Neural progenitor cell (in vitro differentiated cells): ENCODE measurements at regions not wholly inside any gene's neighbourhood (a gene's known extent, or its start where the extent isn't known, plus 50 kb on each side); places are given as distances from the start of the nearest gene placed in this dataset.

ENCODE experiments used
- CTCF ChIP-seq: fragments of 200-600 bp; sonication (generic); IDR thresholded peaks from 2 replicates; pipeline ENCODE4 v1.5.1; 2017; ENCODE audit warnings: antibody characterized with exemption, mild to moderate bottlenecking
- EZH2 ChIP-seq: fragments of 200-600 bp; sonication (generic); IDR thresholded peaks from 2 replicates; pipeline ENCODE4 v1.6.1; 2017; ENCODE audit warnings: antibody characterized with exemption, mild to moderate bottlenecking, moderate library complexity

- no peak for TF ChIP-seq CTCF
- TF ChIP-seq EZH2: no peak
Observed at GRCh38 chr3:55329849-55330248, 157.3 kb downstream of the WNT5A start.
